ENCODE measurements at regions not wholly inside any gene's neighbourhood (a gene's known extent, or its start where the extent isn't known, plus 50 kb on each side); places are given as distances from the start of the nearest gene placed in this dataset.

DNA sequence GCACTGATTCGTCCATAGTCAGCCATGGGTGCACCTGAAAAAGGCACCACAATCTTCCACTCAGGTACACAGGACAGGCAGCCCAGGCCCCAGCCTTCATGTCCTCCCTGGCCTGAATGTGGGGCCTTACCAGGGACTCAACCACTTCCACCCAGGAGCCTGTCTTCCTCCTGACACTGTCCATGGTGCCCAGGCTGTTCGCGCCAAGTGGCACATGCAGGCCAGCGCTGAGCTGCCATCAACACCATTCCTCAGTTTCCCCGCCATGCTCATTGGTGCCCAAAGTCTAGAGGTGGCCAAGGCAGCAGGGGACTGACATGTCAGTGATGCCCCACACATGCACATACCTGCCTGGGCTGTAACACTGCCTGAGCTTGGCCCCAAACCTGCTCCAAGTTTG lies 322.2 kb upstream of the POU3F4 start:
- no peak overlapping the region for H3K27ac ChIP-seq (ENCODE audit: low read depth, low read length)
- H3K4me3 ChIP-seq (replicated peaks in 1 of 2; ENCODE audit: low read depth in 1 of 2, low read length in 2 of 2): no peak overlapping the region
- RAD21 ChIA-PET (ENCODE audit: low non-redundant PET in 1 of 2, low total read pairs in 2 of 2, uncharacterized antibody in 2 of 2, unreplicated experiment in 2 of 2): no interaction called here
- no peak for TF ChIP-seq ELF1 (IDR thresholded peaks at IDR 0.05; ENCODE audit: borderline replicate concordance, low read depth)
- TF ChIP-seq, protein P1, sequence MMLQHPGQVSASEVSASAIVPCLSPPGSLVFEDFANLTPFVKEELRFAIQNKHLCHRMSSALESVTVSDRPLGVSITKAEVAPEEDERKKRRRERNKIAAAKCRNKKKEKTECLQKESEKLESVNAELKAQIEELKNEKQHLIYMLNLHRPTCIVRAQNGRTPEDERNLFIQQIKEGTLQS (IDR thresholded peaks at IDR 0.05): no peak
- no peak for TF ChIP-seq POLR2A (IDR thresholded peaks at IDR 0.05; ENCODE audit: borderline replicate concordance, extremely low read depth, insufficient read depth, insufficient read length)
- TF ChIP-seq CTCF (IDR thresholded peaks at IDR 0.05 in 2 of 3, conservative IDR thresholded peaks at IDR 0.05 in 1 of 3; ENCODE audit: borderline replicate concordance in 1 of 3, insufficient read depth in 1 of 3, low read depth in 2 of 3, low read length in 2 of 3): no peak
- no peak for TF ChIP-seq EGR1 (IDR thresholded peaks at IDR 0.05; ENCODE audit: low read depth)
- TF ChIP-seq, protein P2, sequence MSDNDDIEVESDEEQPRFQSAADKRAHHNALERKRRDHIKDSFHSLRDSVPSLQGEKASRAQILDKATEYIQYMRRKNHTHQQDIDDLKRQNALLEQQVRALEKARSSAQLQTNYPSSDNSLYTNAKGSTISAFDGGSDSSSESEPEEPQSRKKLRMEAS (IDR thresholded peaks at IDR 0.05): no peak
- TF ChIP-seq RAD21 (IDR thresholded peaks at IDR 0.05; ENCODE audit: low read depth): no peak
- TF ChIP-seq, protein P3, sequence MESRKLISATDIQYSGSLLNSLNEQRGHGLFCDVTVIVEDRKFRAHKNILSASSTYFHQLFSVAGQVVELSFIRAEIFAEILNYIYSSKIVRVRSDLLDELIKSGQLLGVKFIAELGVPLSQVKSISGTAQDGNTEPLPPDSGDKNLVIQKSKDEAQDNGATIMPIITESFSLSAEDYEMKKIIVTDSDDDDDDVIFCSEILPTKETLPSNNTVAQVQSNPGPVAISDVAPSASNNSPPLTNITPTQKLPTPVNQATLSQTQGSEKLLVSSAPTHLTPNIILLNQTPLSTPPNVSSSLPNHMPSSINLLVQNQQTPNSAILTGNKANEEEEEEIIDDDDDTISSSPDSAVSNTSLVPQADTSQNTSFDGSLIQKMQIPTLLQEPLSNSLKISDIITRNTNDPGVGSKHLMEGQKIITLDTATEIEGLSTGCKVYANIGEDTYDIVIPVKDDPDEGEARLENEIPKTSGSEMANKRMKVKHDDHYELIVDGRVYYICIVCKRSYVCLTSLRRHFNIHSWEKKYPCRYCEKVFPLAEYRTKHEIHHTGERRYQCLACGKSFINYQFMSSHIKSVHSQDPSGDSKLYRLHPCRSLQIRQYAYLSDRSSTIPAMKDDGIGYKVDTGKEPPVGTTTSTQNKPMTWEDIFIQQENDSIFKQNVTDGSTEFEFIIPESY (IDR thresholded peaks at IDR 0.05; ENCODE audit: extremely low read depth, insufficient replicate concordance, low read length): no peak
- TF ChIP-seq SRF (IDR thresholded peaks at IDR 0.05; ENCODE audit: low read depth): no peak
- TF ChIP-seq SIN3A (IDR thresholded peaks at IDR 0.05; ENCODE audit: low read depth): no peak
- TF ChIP-seq EZH2 (IDR thresholded peaks at IDR 0.05): no peak
- TF ChIP-seq, protein P4, sequence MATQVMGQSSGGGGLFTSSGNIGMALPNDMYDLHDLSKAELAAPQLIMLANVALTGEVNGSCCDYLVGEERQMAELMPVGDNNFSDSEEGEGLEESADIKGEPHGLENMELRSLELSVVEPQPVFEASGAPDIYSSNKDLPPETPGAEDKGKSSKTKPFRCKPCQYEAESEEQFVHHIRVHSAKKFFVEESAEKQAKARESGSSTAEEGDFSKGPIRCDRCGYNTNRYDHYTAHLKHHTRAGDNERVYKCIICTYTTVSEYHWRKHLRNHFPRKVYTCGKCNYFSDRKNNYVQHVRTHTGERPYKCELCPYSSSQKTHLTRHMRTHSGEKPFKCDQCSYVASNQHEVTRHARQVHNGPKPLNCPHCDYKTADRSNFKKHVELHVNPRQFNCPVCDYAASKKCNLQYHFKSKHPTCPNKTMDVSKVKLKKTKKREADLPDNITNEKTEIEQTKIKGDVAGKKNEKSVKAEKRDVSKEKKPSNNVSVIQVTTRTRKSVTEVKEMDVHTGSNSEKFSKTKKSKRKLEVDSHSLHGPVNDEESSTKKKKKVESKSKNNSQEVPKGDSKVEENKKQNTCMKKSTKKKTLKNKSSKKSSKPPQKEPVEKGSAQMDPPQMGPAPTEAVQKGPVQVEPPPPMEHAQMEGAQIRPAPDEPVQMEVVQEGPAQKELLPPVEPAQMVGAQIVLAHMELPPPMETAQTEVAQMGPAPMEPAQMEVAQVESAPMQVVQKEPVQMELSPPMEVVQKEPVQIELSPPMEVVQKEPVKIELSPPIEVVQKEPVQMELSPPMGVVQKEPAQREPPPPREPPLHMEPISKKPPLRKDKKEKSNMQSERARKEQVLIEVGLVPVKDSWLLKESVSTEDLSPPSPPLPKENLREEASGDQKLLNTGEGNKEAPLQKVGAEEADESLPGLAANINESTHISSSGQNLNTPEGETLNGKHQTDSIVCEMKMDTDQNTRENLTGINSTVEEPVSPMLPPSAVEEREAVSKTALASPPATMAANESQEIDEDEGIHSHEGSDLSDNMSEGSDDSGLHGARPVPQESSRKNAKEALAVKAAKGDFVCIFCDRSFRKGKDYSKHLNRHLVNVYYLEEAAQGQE (IDR thresholded peaks at IDR 0.05; ENCODE audit: low read depth): no peak
- TF ChIP-seq EZH2phosphoT487 (IDR thresholded peaks at IDR 0.05; ENCODE audit: borderline replicate concordance): no peak
- no peak for TF ChIP-seq TCF7L2 (IDR thresholded peaks at IDR 0.05; ENCODE audit: borderline replicate concordance, extremely low read depth, insufficient read depth, insufficient read length)
- TF ChIP-seq CBX3 (IDR thresholded peaks at IDR 0.05; ENCODE audit: low read depth): no peak
- no peak for TF ChIP-seq POLR2AphosphoS5 (IDR thresholded peaks at IDR 0.05; ENCODE audit: low read depth, low read length)
- TF ChIP-seq JUND (IDR thresholded peaks at IDR 0.05): no peak
- no peak for TF ChIP-seq FOSL1 (IDR thresholded peaks at IDR 0.05; ENCODE audit: low read depth)
- no peaks in the 10 kb centered on the region for H3K9me2 ChIP-seq (ENCODE audit: insufficient read depth)
- POLR2A ChIA-PET: no interaction called here
- no peaks in the 10 kb centered on the region for H3K27me3 ChIP-seq (ENCODE audit: insufficient read depth, low read length)
- no peaks in the 10 kb centered on the region for H3K79me2 ChIP-seq (ENCODE audit: insufficient read depth, low read length)
- no peak overlapping the region for H3K4me2 ChIP-seq (ENCODE audit: low read length)
- no peak overlapping the region for H2AFZ ChIP-seq (ENCODE audit: low read depth, low read length, poor library complexity, severe bottlenecking)
- no peaks in the 10 kb centered on the region for H4K20me1 ChIP-seq (ENCODE audit: insufficient read depth)
- no peaks in the 10 kb centered on the region for H3K36me3 ChIP-seq (ENCODE audit: control insufficient read depth in 1 of 2, insufficient read depth in 2 of 2, low read length in 2 of 2)
- H3K4me1 ChIP-seq (ENCODE audit: control insufficient read depth in 1 of 2, insufficient read depth in 2 of 2, low read length in 2 of 2): no peaks in the 10 kb centered on the region
- intact Hi-C loops (cut with micrococcal nuclease): no loop called here
- no peaks in the 10 kb centered on the region; a peak in 1 of 4 replicates for H3K9me3 ChIP-seq (ENCODE audit: control insufficient read depth in 1 of 2, insufficient read depth in 1 of 2, low read depth in 1 of 2, low read length in 2 of 2)
- CTCF ChIA-PET: no interaction called here
- no peak overlapping the region for H3K9ac ChIP-seq (ENCODE audit: low read length)
- no TSS peak for BruUV-seq (replicated peaks)
- ATAC-seq: no peak
- DNase-seq (ENCODE audit: low read depth, low spot score): no peak

Measured in HCT116 (cell line).